Activated CD8-positive, alpha-beta memory T cell treated with anti-CD3 and anti-CD28 coated beads for 4 hours (primary cell): ENCODE measurements at regions not wholly inside any gene's neighbourhood (a gene's known extent, or its start where the extent isn't known, plus 50 kb on each side); places are given as distances from the start of the nearest gene placed in this dataset.

Source experiments
- DNase-seq, 2 donors: peaks; one replicate each; pipeline ENCODE4 v3.0.0-alpha.2; 2020; ENCODE audit warnings: low read depth in 2 of 2

- no peak for DNase-seq
Measured at GRCh38 chr13:110773480-110773879, 60.0 kb downstream of the ING1 start.

GRCh38 chr13:110774051-110774450 is 60.6 kb downstream of the ING1 start:
- DNase-seq, result no peak

- DNase-seq, result no peak
Measured at GRCh38 chr13:110774490-110774889, 61.0 kb downstream of the ING1 start.

GRCh38 chr13:110775576-110775975 is 62.1 kb downstream of the ING1 start:
- no peak for DNase-seq

GRCh38 chr13:110777251-110777820 is 63.8 kb downstream of the ING1 start:
- no peak for DNase-seq

GRCh38 chr13:110779022-110779421 is 65.5 kb downstream of the ING1 start:
- no peak for DNase-seq

GRCh38 chr13:110780422-110780821 is 66.9 kb downstream of the ING1 start:
- no peak for DNase-seq

- DNase-seq, result no peak
Measured at GRCh38 chr13:110782185-110782584, 68.7 kb downstream of the ING1 start.

- no peak for DNase-seq
Measured at GRCh38 chr13:110784704-110785103, 71.2 kb downstream of the ING1 start.

- no peak for DNase-seq
Measured at GRCh38 chr13:110788778-110789177, 75.3 kb downstream of the ING1 start.

GRCh38 chr13:110789871-110790270 is 76.4 kb downstream of the ING1 start:
- DNase-seq, result no peak

- no peak for DNase-seq
Measured at GRCh38 chr13:110790371-110790770, 76.9 kb downstream of the ING1 start.

GRCh38 chr13:110794209-110794608 is 80.7 kb downstream of the ING1 start:
- DNase-seq, result no peak

GRCh38 chr13:110797230-110797877 is 83.9 kb downstream of the ING1 start:
- DNase-seq, result no peak

GRCh38 chr13:110798081-110798994 is 84.8 kb downstream of the ING1 start:
- DNase-seq, result no peak

- no peak for DNase-seq
Measured at GRCh38 chr13:110799246-110800236, 86.0 kb downstream of the ING1 start.

GRCh38 chr13:110801044-110801443 is 87.5 kb downstream of the ING1 start:
- DNase-seq, result no peak

- DNase-seq, result no peak
Measured at GRCh38 chr13:110802260-110802659, 88.8 kb downstream of the ING1 start.

GRCh38 chr13:110806636-110807035 is 93.1 kb downstream of the ING1 start:
- DNase-seq, result no peak

GRCh38 chr13:110807546-110807945 is 94.0 kb downstream of the ING1 start:
- DNase-seq, result no peak

- no peak for DNase-seq
Measured at GRCh38 chr13:110808138-110808537, 94.6 kb downstream of the ING1 start.
